HG02678 (cell line): ENCODE measurements at regions not wholly inside any gene's neighbourhood (a gene's known extent, or its start where the extent isn't known, plus 50 kb on each side); places are given as distances from the start of the nearest gene placed in this dataset.

ENCODE experiments used
- ATAC-seq: cut with Tn5 transposase; IDR thresholded peaks from one replicate; pipeline ENCODE4 v1.9.1; 2021; ENCODE audit warnings: mild to moderate bottlenecking, moderate library complexity; ENCODE audit not compliant: unreplicated experiment

- no peak for ATAC-seq
Measured at GRCh38 chr5:87885758-87886157, 382.9 kb downstream of the TMEM161B start.

GRCh38 chr5:87877495-87877894 is 391.1 kb downstream of the TMEM161B start:
- no peak for ATAC-seq

- no peak for ATAC-seq
Measured at GRCh38 chr5:87877023-87877422, 391.6 kb downstream of the TMEM161B start.

GRCh38 chr5:87876616-87877015 is 392.0 kb downstream of the TMEM161B start:
- ATAC-seq, result no peak

GRCh38 chr5:87872986-87873385 is 395.7 kb downstream of the TMEM161B start:
- ATAC-seq, result no peak

- ATAC-seq, result no peak
Measured at GRCh38 chr5:87868792-87869191, 399.9 kb downstream of the TMEM161B start.

GRCh38 chr5:87867281-87867680 is 401.4 kb downstream of the TMEM161B start:
- no peak for ATAC-seq

- no peak for ATAC-seq
Measured at GRCh38 chr5:87853541-87853940, 415.1 kb downstream of the TMEM161B start.

- no peak for ATAC-seq
Measured at GRCh38 chr5:87851603-87852002, 417.0 kb downstream of the TMEM161B start.

- no peak for ATAC-seq
Measured at GRCh38 chr5:87850843-87851242, 417.8 kb downstream of the TMEM161B start.

- ATAC-seq, result no peak
Measured at GRCh38 chr5:87845734-87846133, 422.9 kb downstream of the TMEM161B start.

GRCh38 chr5:87844866-87845265 is 423.8 kb downstream of the TMEM161B start:
- ATAC-seq, result no peak

- no peak for ATAC-seq
Measured at GRCh38 chr5:87844449-87844848, 424.2 kb downstream of the TMEM161B start.

- no peak for ATAC-seq
Measured at GRCh38 chr5:87836696-87837095, 424.0 kb upstream of the CCNH start.

- no peak for ATAC-seq
Measured at GRCh38 chr5:87831499-87831898, 418.8 kb upstream of the CCNH start.

- ATAC-seq, result no peak
Measured at GRCh38 chr5:87829217-87829551, 416.5 kb upstream of the CCNH start.

- ATAC-seq, result no peak
Measured at GRCh38 chr5:87828545-87829216, 416.0 kb upstream of the CCNH start.

- no peak for ATAC-seq
Measured at GRCh38 chr5:87827539-87827938, 414.8 kb upstream of the CCNH start.

- ATAC-seq, result no peak
Measured at GRCh38 chr5:87826507-87826906, 413.8 kb upstream of the CCNH start.

GRCh38 chr5:87825583-87825982 is 412.9 kb upstream of the CCNH start:
- no peak for ATAC-seq

- ATAC-seq, result no peak
Measured at GRCh38 chr5:87807783-87808182, 395.1 kb upstream of the CCNH start.

- ATAC-seq, result no peak
Measured at GRCh38 chr5:87803352-87803751, 390.6 kb upstream of the CCNH start.

GRCh38 chr5:87791869-87792268 is 379.1 kb upstream of the CCNH start:
- ATAC-seq, result no peak
